ENCODE measurements at regions not wholly inside any gene's neighbourhood (a gene's known extent, or its start where the extent isn't known, plus 50 kb on each side); places are given as distances from the start of the nearest gene placed in this dataset.

DNA sequence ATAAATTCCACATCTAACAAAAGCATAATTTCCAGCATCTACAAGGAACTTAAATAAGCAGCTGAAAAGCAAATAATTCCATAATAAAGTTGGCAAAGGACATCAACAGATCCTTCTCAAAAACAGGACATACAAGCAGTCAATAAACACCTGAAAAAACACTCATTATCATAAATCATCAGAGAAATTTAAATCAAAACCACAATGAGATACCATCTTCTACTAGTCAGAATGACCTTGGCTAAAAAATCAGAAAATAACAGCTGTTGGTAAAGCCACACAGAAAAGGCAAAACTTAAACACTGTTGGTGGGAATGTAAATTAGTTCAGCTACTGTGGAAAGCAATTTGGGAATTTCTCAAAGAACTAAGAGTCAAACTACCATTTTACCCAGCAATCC, 1371.1 kb upstream of the ACO1 start:
- no peaks in the 10 kb centered on the region for H3K9me3 ChIP-seq (replicated peaks; ENCODE audit: control insufficient read depth, insufficient read depth, low read depth, low read length)
- H3K27me3 ChIP-seq (ENCODE audit: control insufficient read depth in 2 of 2, insufficient read depth in 2 of 2, low read length in 2 of 2), result no peaks in the 10 kb centered on the region
- ChIA-PET POLR2A (no interaction called here), CTCF (ENCODE audit: low intra/inter-chr PET ratio) (no interaction called here)
- no peak overlapping the region for H2AFZ ChIP-seq (ENCODE audit: low read depth, low read length)
- no peaks in the 10 kb centered on the region for H3K79me2 ChIP-seq (ENCODE audit: control insufficient read depth, insufficient read depth, low read length)
- no peak for ATAC-seq
- no peak overlapping the region for H3K9ac ChIP-seq (ENCODE audit: insufficient read depth in 1 of 2, low read depth in 2 of 2, low read length in 2 of 2)
- no peak overlapping the region for H3K4me3 ChIP-seq
- no TSS peak for BruUV-seq (replicated peaks)
- in situ Hi-C loops (cut with MboI), result no loop called here
- TF ChIP-seq SREBF1 (IDR thresholded peaks at IDR 0.05; ENCODE audit: borderline replicate concordance, low read depth, low read length) (no peak), BDP1 (IDR thresholded peaks at IDR 0.05; ENCODE audit: insufficient read depth, insufficient read length) (no peak), GATAD2A (IDR thresholded peaks at IDR 0.05) (no peak), MAFF (IDR thresholded peaks at IDR 0.05; ENCODE audit: low read length) (no peak), ASH1L (IDR thresholded peaks at IDR 0.05; ENCODE audit: borderline replicate concordance, low read depth, partially characterized antibody) (no peak), ZNF121 (CRISPR knock-in tag; conservative IDR thresholded peaks at IDR 0.05) (no peak), BRD9 (IDR thresholded peaks at IDR 0.05; ENCODE audit: low read depth, partially characterized antibody) (no peak), POLR2A (conservative IDR thresholded peaks at IDR 0.05) (no peak), ZNF274 (IDR thresholded peaks at IDR 0.05; ENCODE audit: borderline replicate concordance, low read depth, low read length) (no peak)
- TF ChIP-seq, protein P1, sequence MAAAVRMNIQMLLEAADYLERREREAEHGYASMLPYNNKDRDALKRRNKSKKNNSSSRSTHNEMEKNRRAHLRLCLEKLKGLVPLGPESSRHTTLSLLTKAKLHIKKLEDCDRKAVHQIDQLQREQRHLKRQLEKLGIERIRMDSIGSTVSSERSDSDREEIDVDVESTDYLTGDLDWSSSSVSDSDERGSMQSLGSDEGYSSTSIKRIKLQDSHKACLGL (CRISPR knock-in tag; IDR thresholded peaks at IDR 0.05; ENCODE audit: borderline replicate concordance, poor library complexity, severe bottlenecking), result no peak
- H4K20me1 ChIP-seq (replicated peaks; ENCODE audit: control insufficient read depth, insufficient read depth, low read length), result no peaks in the 10 kb centered on the region
- H3K9me1 ChIP-seq (ENCODE audit: control insufficient read depth, insufficient read depth, low read length), result no peaks in the 10 kb centered on the region
- no peaks in the 10 kb centered on the region for H3K36me3 ChIP-seq (ENCODE audit: control insufficient read depth, insufficient read depth, low read length)
- no peak for FAIRE-seq
- no peak for DNase-seq (ENCODE audit: extremely low read depth in 1 of 4, low spot score in 3 of 4)
- intact Hi-C loops (cut with micrococcal nuclease), result no loop called here
- no peak overlapping the region for H3K27ac ChIP-seq (ENCODE audit: extremely low read depth, low read depth, low read length)
- no peaks in the 10 kb centered on the region for H3K4me1 ChIP-seq (replicated peaks in 1 of 2; ENCODE audit: control insufficient read depth in 2 of 2, insufficient read depth in 2 of 2, low read length in 2 of 2)
- H3K4me2 ChIP-seq (ENCODE audit: insufficient read depth, low read length), result no peak overlapping the region

Measured in K562 (cell line).